C4-2B (cell line): ENCODE measurements at regions not wholly inside any gene's neighbourhood (a gene's known extent, or its start where the extent isn't known, plus 50 kb on each side); places are given as distances from the start of the nearest gene placed in this dataset.

Source experiments
- CTCF ChIP-seq: fragments of 450-650 bp; conservative IDR thresholded peaks from 2 replicates; pipeline ENCODE4 v1.5.1; 2017; ENCODE audit warnings: mild to moderate bottlenecking
- ZFX ChIP-seq: fragments of 450-650 bp; IDR thresholded peaks from 2 replicates; pipeline ENCODE4 v1.6.1; 2017

- TF ChIP-seq CTCF: no peak
- TF ChIP-seq ZFX: no peak
These were observed 333.3 kb upstream of the ACVR2A start for GRCh38 chr2:147511491-147511948.
